KOPT-K1 (cell line): ENCODE measurements at regions not wholly inside any gene's neighbourhood (a gene's known extent, or its start where the extent isn't known, plus 50 kb on each side); places are given as distances from the start of the nearest gene placed in this dataset.

Experiments
- H3K27ac ChIP-seq: fragments of 200-600 bp; sonication (generic); 2 replicates; pipeline ENCODE4 v1.5.1; 2016; ENCODE audit warnings: antibody characterized with exemption, mild to moderate bottlenecking, low read depth, low read length; ENCODE audit not compliant: poor library complexity, severe bottlenecking
- H3K36me3 ChIP-seq: fragments of 200-600 bp; sonication (generic); 2 replicates; pipeline ENCODE4 v1.5.1; 2017; ENCODE audit warnings: antibody characterized with exemption, mild to moderate bottlenecking, low read length, moderate library complexity; ENCODE audit not compliant: insufficient read depth
- H3K9me3 ChIP-seq: fragments of 200-600 bp; sonication (generic); 2 replicates; pipeline ENCODE4 v1.5.1; 2017; ENCODE audit warnings: antibody characterized with exemption, low read length, mild to moderate bottlenecking; ENCODE audit not compliant: insufficient read depth, poor library complexity, severe bottlenecking

DNA sequence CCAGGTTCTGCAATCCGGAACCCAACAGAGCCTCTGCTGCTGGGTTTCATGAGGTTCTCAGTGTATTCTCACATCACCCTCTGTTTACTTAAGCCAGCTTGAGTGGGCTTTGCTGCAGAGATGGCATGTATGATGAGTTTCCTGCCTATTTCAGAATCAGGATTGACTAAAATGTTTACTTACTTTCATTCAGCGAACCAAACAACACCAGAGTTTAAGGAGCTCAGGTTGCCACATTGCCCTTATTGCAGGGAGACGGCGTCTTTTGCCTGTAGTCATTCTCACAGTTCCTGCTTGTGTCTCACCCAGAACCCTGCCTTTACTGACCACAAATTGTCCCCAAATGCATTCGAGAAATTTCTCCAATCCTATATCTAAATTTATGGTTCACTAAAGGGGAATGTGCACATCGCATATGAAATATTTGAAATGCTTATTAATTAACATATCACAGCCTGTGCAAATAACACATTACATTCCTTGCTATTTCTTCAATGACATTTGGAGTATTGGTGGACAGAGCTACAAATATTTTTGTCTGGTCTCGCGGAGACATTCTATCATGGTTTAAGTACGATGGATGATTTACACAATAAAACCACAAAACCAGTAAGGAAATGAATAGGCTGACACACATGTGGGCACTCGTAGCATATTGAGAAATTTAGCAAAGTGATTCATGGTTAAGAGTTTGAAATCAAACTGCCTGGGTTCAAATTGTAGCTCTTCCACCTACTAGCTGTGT is 377.2 kb upstream of the CFAP20DC start:
- Histone ChIP-seq H3K36me3 (no peaks in the 10 kb centered on the region), H3K27ac (no peak overlapping the region), H3K9me3 (no peaks in the 10 kb centered on the region)

DNA sequence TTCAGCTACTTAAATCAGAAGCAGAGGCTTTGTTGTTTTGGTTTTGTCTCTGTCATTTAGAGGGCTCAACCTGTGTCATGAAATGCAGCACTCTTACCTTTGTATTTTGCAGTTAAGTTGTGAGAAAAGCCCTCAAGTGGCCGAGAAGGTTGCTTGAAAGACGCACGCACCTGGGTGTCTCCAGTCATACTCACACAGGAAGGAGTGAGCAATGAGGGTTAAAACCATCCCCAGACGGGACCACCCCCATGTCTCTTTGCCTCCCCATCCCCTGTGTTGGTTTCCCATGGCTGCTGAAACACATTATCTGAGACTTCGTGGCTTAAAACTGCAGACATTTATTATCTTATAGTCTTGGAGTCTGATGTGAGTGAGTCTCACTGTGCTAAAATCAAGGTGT is 376.1 kb upstream of the CFAP20DC start:
- H3K27ac ChIP-seq: no peak overlapping the region
- H3K36me3 ChIP-seq: no peaks in the 10 kb centered on the region
- no peaks in the 10 kb centered on the region for H3K9me3 ChIP-seq

DNA sequence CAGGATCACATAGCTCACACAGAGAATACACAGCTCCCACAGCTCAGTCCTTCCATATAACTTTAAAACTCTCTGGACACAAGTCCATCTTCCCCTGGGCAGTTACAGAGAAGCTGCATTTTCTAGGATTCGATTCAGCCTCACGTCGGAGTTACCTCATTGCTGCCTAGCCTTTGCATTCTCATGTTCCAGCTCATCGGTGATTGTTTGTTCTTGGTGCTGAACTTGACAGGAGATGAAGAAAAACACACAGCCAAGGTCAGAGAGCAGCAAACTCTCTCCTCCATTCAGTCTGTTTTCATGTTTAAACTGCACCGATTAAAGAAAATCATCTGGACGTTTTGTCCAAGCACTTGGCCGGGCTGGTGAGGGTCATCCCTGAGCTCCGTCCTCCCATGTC is 375.5 kb upstream of the CFAP20DC start:
- Histone ChIP-seq H3K36me3 (no peaks in the 10 kb centered on the region), H3K27ac (no peak overlapping the region), H3K9me3 (no peaks in the 10 kb centered on the region)

DNA sequence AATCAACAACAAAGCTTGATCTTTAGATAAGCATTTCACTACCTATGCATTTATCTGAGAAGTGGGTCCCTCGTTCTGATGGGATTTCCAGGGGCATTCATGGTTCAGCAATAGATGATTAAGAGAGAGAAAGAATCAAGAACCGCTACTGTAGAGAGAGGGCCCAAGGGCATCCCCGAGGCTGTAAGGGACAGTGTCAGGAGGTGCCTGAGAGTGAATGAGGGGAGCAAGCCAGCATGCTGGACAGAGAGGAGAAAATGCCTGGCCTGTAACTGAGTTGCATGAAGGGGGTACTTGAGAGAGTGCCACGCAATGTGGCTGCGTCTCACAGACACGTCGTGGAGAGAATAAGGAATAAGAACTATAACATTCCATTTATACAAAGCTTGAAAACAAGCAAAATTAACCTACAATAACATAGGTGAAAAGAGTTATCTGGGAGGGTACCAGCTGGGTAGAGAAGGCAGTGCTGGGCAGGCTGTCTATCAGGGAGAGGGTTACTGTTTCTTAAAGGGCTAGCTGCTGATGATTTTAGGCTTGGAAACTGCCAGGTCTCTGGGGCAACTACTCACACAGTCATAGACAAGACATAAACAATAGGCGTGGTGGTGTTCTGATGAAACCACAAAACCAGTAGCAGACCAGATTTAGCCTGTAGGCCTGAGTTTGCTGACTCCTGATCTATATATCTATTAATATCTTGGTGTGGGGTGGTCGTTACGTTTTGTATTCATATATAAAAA is 374.6 kb upstream of the CFAP20DC start:
- Histone ChIP-seq H3K9me3 (no peaks in the 10 kb centered on the region), H3K27ac (no peak overlapping the region), H3K36me3 (no peaks in the 10 kb centered on the region)

DNA sequence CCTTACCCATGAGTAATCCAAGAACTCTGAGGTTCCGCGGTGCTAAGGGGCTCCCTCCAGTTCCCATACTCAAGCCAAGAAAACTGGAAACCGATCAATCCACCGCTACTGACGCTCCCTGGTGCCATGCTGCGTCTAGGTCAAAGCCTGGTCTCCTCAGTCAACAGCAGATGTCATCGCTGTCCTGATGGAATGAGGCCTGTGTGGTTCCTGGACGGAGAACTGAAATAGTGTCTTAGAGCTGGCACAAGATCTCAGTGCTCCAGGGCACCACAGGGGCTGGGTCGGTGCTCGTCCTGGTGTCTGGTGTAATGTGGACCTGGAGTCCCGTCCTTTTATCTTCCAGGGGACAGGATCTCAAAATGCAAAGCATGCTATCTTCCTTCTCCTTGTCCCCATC is 373.9 kb upstream of the CFAP20DC start:
- H3K36me3 ChIP-seq: no peaks in the 10 kb centered on the region
- H3K27ac ChIP-seq: no peak overlapping the region
- H3K9me3 ChIP-seq: no peaks in the 10 kb centered on the region

DNA sequence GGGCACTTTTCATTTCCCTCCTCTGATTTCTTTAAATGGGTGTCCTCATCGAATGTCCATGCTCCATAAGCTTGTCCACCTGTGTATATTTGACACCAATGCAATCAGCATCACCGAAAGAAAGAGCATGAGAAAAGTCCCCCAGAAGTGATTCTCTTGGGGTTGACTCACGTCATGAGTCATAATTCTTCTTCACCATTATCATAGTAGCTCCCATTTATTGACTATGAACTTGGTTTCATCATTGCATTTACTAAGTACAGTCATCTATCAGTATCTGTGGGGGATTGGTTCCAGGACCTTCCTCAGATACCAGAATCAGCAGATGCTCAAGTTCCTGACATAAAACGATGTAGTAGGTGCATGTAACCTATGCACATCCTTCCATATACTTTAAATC is 372.5 kb upstream of the CFAP20DC start:
- Histone ChIP-seq H3K36me3 (no peaks in the 10 kb centered on the region), H3K9me3 (no peaks in the 10 kb centered on the region), H3K27ac (no peak overlapping the region)

- no peaks in the 10 kb centered on the region for H3K36me3 ChIP-seq
- H3K27ac ChIP-seq: no peak overlapping the region
- H3K9me3 ChIP-seq: no peaks in the 10 kb centered on the region
These were observed 369.0 kb upstream of the CFAP20DC start for GRCh38 chr3:59418836-59419235.

DNA sequence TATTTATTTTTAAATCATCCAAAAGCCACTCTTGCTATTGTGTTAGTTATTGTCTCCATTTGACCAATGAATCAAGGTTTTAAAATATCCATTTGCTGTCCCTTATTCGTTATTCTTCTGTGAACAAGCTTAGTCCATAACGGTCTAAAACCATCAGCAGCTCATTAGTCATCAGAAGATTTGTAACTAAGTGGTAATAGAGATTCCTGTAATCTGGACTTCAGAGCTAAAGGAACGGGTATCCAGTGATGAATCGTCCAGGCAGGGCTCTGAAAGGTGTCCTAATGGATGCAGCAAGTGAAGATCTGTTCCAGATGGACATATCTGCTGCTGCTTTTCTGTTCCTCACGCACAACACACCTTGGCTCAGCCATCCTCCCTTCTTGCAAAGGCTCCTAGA is 362.7 kb upstream of the CFAP20DC start:
- H3K27ac ChIP-seq: no peak overlapping the region
- no peaks in the 10 kb centered on the region for H3K36me3 ChIP-seq
- no peaks in the 10 kb centered on the region for H3K9me3 ChIP-seq

DNA sequence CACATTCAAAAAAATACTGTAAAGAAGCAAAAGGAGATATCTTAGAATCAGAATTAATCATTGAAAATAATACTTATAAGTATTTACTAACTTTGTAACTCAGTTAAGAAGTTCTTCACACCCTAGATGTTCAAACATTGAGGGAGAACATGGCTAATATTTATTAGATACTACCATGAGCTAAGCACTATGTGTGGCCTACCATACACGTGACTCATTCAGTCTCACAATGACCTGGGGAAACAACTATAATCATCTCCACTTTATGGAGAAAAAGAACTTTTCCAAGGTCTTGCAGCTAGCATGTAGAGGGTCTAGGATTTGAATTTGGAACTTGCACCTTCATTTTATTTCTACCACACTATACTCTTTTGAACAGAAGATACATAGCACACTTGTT is 361.9 kb upstream of the CFAP20DC start:
- Histone ChIP-seq H3K9me3 (no peaks in the 10 kb centered on the region), H3K36me3 (no peaks in the 10 kb centered on the region), H3K27ac (no peak overlapping the region)

GRCh38 chr3:59411186-59411585 is 361.4 kb upstream of the CFAP20DC start:
- no peak overlapping the region for H3K27ac ChIP-seq
- no peaks in the 10 kb centered on the region for H3K9me3 ChIP-seq
- H3K36me3 ChIP-seq: no peaks in the 10 kb centered on the region

- H3K9me3 ChIP-seq: no peaks in the 10 kb centered on the region
- no peak overlapping the region for H3K27ac ChIP-seq
- H3K36me3 ChIP-seq: no peaks in the 10 kb centered on the region
These were observed 358.3 kb upstream of the CFAP20DC start for GRCh38 chr3:59408047-59408624.

DNA sequence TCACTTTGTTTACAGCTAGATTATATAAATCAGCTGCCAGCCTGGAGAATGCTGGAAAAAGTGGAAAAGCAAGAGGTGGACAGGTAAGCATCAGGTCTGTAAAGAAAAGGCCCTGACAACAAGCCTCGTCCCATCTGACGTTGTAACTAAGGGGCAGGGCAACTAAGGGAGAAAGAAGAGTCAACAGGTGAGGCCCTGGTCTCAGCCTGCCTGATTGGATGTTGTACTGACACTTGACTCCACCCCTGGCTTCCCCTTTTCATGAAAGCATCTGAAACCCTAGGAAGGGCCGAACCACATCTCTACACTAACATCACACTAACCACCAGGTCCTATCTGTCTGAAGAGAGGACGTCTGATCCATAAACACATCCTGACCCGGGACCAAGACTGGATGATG is 357.6 kb upstream of the CFAP20DC start:
- H3K36me3 ChIP-seq: no peaks in the 10 kb centered on the region
- H3K27ac ChIP-seq: no peak overlapping the region
- H3K9me3 ChIP-seq: no peaks in the 10 kb centered on the region

- no peaks in the 10 kb centered on the region for H3K36me3 ChIP-seq
- H3K27ac ChIP-seq: no peak overlapping the region
- H3K9me3 ChIP-seq: no peaks in the 10 kb centered on the region
These were observed 357.1 kb upstream of the CFAP20DC start for GRCh38 chr3:59406943-59407342.

DNA sequence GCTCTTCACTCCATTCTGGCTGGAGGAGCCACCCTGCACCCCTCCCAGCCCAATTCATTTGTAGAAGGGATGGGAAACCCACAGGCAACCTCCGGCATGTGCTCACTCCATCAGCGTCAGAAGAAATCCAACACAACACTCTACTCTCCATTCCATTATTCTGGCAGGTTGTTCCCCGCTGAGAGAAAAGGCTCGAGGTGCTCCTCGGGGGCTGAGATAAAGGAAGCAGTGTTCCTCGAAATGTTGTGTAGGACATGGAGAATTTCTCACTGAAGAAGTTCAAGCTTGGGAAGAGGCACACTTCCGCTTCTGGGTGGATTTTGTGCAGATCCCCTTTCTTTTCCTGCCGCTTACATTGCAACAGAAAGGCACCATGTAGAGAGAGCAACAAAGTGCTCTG is 355.0 kb upstream of the CFAP20DC start:
- Histone ChIP-seq H3K27ac (no peak overlapping the region), H3K36me3 (no peaks in the 10 kb centered on the region), H3K9me3 (no peaks in the 10 kb centered on the region)

DNA sequence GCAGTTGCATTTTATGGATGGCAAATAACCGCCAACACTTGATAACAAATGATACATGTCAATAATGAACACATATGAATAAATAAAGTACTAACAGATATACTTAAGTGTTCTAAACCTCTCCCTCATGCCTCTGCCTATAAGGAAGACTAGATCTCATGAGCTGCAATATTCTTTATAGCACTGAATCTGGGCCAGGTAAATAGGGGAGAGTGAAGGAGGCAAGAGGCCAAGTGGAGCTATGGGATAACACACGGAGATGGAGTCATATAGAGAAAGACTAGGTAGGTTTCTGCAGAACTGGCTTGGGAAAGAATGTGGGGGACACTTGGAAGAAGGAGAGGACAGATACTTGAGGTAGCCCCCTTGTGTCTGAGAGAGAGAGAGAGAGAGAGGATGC is 354.2 kb upstream of the CFAP20DC start:
- H3K27ac ChIP-seq: no peak overlapping the region
- H3K36me3 ChIP-seq: no peaks in the 10 kb centered on the region
- H3K9me3 ChIP-seq: no peaks in the 10 kb centered on the region

GRCh38 chr3:59401924-59402323 is 352.1 kb upstream of the CFAP20DC start:
- H3K36me3 ChIP-seq: no peaks in the 10 kb centered on the region
- no peak overlapping the region for H3K27ac ChIP-seq
- H3K9me3 ChIP-seq: no peaks in the 10 kb centered on the region
